Endodermal cell (in vitro differentiated cells): ENCODE measurements at regions not wholly inside any gene's neighbourhood (a gene's known extent, or its start where the extent isn't known, plus 50 kb on each side); places are given as distances from the start of the nearest gene placed in this dataset.

Experiments used
- DNase-seq: peaks from one replicate; pipeline ENCODE4 v3.0.0-alpha.2; 2017
- H3K27ac ChIP-seq: 2 replicates; pipeline ENCODE4 v1.5.1; 2013; ENCODE audit warnings: mild to moderate bottlenecking, low read depth, low read length, moderate library complexity
- H3K27me3 ChIP-seq: 2 replicates; pipeline ENCODE4 v1.6.1; 2013; ENCODE audit warnings: mild to moderate bottlenecking, low read length, moderate library complexity; ENCODE audit not compliant: insufficient read depth, control insufficient read depth, poor library complexity, severe bottlenecking
- H3K36me3 ChIP-seq: 2 replicates; pipeline ENCODE4 v1.7.0; 2013; ENCODE audit warnings: mild to moderate bottlenecking, low read length, moderate library complexity; ENCODE audit not compliant: control insufficient read depth, insufficient read depth
- H3K4me1 ChIP-seq: one replicate; pipeline ENCODE4 v1.7.0; 2013; ENCODE audit warnings: low read length; ENCODE audit not compliant: control insufficient read depth, insufficient read depth
- H3K4me3 ChIP-seq: 2 replicates; pipeline ENCODE4 v1.5.1; 2013; ENCODE audit warnings: mild to moderate bottlenecking, low read length, moderate library complexity
- H3K9ac ChIP-seq: 2 replicates; pipeline ENCODE4 v1.6.1; 2013; ENCODE audit warnings: mild to moderate bottlenecking, low read length, moderate library complexity; ENCODE audit not compliant: poor library complexity, severe bottlenecking; ENCODE audit errors: extremely low read depth
- H3K9me3 ChIP-seq: 2 replicates; pipeline ENCODE4 v1.6.1; 2013; ENCODE audit warnings: mild to moderate bottlenecking, low read length, moderate library complexity; ENCODE audit not compliant: control insufficient read depth
- H3K27ac Mint-ChIP-seq: 2 replicates; pipeline ENCODE4 v1.8.0; 2020; ENCODE audit warnings: mixed read lengths
- H3K27me3 Mint-ChIP-seq: 2 replicates; pipeline ENCODE4 v1.8.0; 2021; ENCODE audit warnings: mild to moderate bottlenecking, mixed read lengths; ENCODE audit not compliant: insufficient read depth
- H3K36me3 Mint-ChIP-seq: 2 replicates; pipeline ENCODE4 v1.8.0; 2020; ENCODE audit warnings: low read depth, mixed read lengths
- H3K4me1 Mint-ChIP-seq: 2 replicates; pipeline ENCODE4 v1.8.0; 2020; ENCODE audit warnings: mixed read lengths
- H3K4me3 Mint-ChIP-seq: 2 replicates; pipeline ENCODE4 v1.8.0; 2020; ENCODE audit warnings: mild to moderate bottlenecking, moderate library complexity, mixed read lengths
- H3K9me3 Mint-ChIP-seq: 2 replicates; pipeline ENCODE4 v1.8.0; 2020; ENCODE audit warnings: mild to moderate bottlenecking, mixed read lengths
- WGBS, 2 experiments: methylation state at CpG; one replicate each; pipeline versions ENCODE4 v1.1.5 to v1.1.7; 2013; ENCODE audit warnings: missing lambda C conversion rate in 2 of 2, mixed read lengths in 1 of 2; ENCODE audit not compliant: insufficient coverage in 1 of 2, insufficient read length in 1 of 2; 5-methylcytosine and 5-hydroxymethylcytosine counted together
- TF ChIP-seq, protein P1 (sequence below): fragments of 200-600 bp; sonication (generic); conservative IDR thresholded peaks from 2 replicates; pipeline ENCODE4 v1.5.0; 2021; ENCODE audit warnings: antibody characterized with exemption, mild to moderate bottlenecking

DNA sequence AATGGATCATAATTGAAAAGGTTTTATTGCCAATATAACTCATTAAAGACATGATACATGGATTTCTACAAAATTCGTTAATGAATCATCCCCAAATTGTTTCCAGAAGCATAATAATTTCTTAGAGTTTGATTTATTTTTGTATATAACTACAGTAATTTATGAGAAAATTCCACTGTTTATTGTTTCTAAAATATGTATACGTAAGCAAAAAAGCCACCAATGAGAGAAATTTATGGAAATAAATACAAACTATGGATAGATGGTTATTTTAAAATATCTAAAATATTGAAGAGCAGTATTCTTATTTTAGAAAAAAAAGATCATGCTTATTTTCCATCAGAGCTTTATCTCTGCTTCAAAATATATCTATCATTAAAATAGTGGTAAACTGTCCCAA, 260.0 kb upstream of the ZNF385D start:
- no peaks in the 10 kb centered on the region for H3K36me3 Mint-ChIP-seq
- WGBS, 2 experiments, result 100% methylated on average over 1 of the region's 2 CpGs; no CpG with 5 or more reads in 1 of the 2 experiments
- H3K27ac Mint-ChIP-seq, result no peak overlapping the region
- Histone ChIP-seq H3K9me3 (no peaks in the 10 kb centered on the region), H3K4me1 (peaks cover 16% of the 10 kb centered on the region), H3K27ac (no peak overlapping the region), H3K4me3 (no peak overlapping the region), H3K9ac (no peak overlapping the region), H3K27me3 (no peaks in the 10 kb centered on the region), H3K36me3 (no peaks in the 10 kb centered on the region)
- peaks cover 23% of the 10 kb centered on the region for H3K4me1 Mint-ChIP-seq
- TF ChIP-seq, protein P1, sequence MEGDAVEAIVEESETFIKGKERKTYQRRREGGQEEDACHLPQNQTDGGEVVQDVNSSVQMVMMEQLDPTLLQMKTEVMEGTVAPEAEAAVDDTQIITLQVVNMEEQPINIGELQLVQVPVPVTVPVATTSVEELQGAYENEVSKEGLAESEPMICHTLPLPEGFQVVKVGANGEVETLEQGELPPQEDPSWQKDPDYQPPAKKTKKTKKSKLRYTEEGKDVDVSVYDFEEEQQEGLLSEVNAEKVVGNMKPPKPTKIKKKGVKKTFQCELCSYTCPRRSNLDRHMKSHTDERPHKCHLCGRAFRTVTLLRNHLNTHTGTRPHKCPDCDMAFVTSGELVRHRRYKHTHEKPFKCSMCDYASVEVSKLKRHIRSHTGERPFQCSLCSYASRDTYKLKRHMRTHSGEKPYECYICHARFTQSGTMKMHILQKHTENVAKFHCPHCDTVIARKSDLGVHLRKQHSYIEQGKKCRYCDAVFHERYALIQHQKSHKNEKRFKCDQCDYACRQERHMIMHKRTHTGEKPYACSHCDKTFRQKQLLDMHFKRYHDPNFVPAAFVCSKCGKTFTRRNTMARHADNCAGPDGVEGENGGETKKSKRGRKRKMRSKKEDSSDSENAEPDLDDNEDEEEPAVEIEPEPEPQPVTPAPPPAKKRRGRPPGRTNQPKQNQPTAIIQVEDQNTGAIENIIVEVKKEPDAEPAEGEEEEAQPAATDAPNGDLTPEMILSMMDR, result no peak
- H3K4me3 Mint-ChIP-seq, result no peak overlapping the region
- peaks cover 5% of the 10 kb centered on the region for H3K9me3 Mint-ChIP-seq
- DNase-seq, result no peak
- no peaks in the 10 kb centered on the region for H3K27me3 Mint-ChIP-seq

- H3K4me1 Mint-ChIP-seq, result peaks cover 31% of the 10 kb centered on the region
- H3K9me3 ChIP-seq, result no peaks in the 10 kb centered on the region
- H3K36me3 ChIP-seq, result no peaks in the 10 kb centered on the region
- TF ChIP-seq, protein P1, result no peak
- H3K27ac Mint-ChIP-seq, result no peak overlapping the region
- no peak overlapping the region for H3K27ac ChIP-seq
- no peak overlapping the region for H3K4me3 ChIP-seq
- H3K9me3 Mint-ChIP-seq, result peaks cover 5% of the 10 kb centered on the region
- no peaks in the 10 kb centered on the region for H3K27me3 ChIP-seq
- H3K9ac ChIP-seq, result no peak overlapping the region
- H3K4me1 ChIP-seq, result peaks cover 16% of the 10 kb centered on the region
- H3K36me3 Mint-ChIP-seq, result no peaks in the 10 kb centered on the region
- no peak for DNase-seq
- no peaks in the 10 kb centered on the region for H3K27me3 Mint-ChIP-seq
- no peak overlapping the region for H3K4me3 Mint-ChIP-seq
Measured at GRCh38 chr3:22012471-22012870, 261.5 kb upstream of the ZNF385D start.

DNA sequence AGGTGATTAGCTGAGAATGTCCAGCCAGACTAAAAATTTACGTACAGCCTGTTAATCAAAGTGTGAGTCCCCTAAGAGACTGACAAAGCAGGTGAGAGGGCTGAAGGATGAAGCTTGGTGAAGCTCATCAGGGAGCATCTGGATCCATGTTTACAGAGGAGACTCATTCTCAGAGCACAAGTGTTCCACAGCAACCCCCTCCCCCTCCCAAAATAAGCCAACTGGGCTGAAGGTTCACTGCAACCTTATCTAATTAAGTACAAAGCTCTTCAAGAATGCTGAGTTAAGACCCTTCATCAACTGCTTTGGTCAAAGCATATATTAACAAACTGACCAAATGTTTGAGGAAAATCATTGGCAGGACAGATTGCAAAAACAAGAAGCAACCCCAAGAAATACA, 262.6 kb upstream of the ZNF385D start:
- 50 to 52% methylated on average over 1 of the region's 1 CpG for WGBS, 2 experiments
- no peaks in the 10 kb centered on the region for H3K9me3 ChIP-seq
- H3K9me3 Mint-ChIP-seq, result peaks cover 2% of the 10 kb centered on the region
- peaks cover 31% of the 10 kb centered on the region for H3K4me1 Mint-ChIP-seq
- peaks cover 16% of the 10 kb centered on the region for H3K4me1 ChIP-seq
- TF ChIP-seq, protein P1, result no peak
- H3K9ac ChIP-seq, result no peak overlapping the region
- H3K36me3 ChIP-seq, result no peaks in the 10 kb centered on the region
- no peaks in the 10 kb centered on the region for H3K27me3 Mint-ChIP-seq
- no peak overlapping the region for H3K27ac Mint-ChIP-seq
- H3K4me3 Mint-ChIP-seq, result no peak overlapping the region
- H3K27ac ChIP-seq, result no peak overlapping the region
- no peaks in the 10 kb centered on the region for H3K36me3 Mint-ChIP-seq
- DNase-seq, result peak; percentile 59
- no peaks in the 10 kb centered on the region for H3K27me3 ChIP-seq
- peak overlapping the region; percentile 48 for H3K4me3 ChIP-seq
